ENCODE measurements at regions not wholly inside any gene's neighbourhood (a gene's known extent, or its start where the extent isn't known, plus 50 kb on each side); places are given as distances from the start of the nearest gene placed in this dataset.

GRCh38 chr11:134696455-134696854 is 284.4 kb upstream of the B3GAT1 start:
- Histone ChIP-seq H3K36me3 (ENCODE audit: control insufficient read depth, insufficient read depth, low read length) (no peaks in the 10 kb centered on the region), H3K4me3 (replicated peaks; ENCODE audit: low read depth, low read length) (no peak overlapping the region), H3K27me3 (replicated peaks; ENCODE audit: control insufficient read depth, insufficient read depth, low read length) (no peaks in the 10 kb centered on the region; the same call in 1 of the 2 replicates)
- no peak for DNase-seq (ENCODE audit: extremely low read depth, insufficient read length)
- TF ChIP-seq, protein P1, sequence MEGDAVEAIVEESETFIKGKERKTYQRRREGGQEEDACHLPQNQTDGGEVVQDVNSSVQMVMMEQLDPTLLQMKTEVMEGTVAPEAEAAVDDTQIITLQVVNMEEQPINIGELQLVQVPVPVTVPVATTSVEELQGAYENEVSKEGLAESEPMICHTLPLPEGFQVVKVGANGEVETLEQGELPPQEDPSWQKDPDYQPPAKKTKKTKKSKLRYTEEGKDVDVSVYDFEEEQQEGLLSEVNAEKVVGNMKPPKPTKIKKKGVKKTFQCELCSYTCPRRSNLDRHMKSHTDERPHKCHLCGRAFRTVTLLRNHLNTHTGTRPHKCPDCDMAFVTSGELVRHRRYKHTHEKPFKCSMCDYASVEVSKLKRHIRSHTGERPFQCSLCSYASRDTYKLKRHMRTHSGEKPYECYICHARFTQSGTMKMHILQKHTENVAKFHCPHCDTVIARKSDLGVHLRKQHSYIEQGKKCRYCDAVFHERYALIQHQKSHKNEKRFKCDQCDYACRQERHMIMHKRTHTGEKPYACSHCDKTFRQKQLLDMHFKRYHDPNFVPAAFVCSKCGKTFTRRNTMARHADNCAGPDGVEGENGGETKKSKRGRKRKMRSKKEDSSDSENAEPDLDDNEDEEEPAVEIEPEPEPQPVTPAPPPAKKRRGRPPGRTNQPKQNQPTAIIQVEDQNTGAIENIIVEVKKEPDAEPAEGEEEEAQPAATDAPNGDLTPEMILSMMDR (IDR thresholded peaks at IDR 0.05; ENCODE audit: insufficient read depth, low read length, poor library complexity, severe bottlenecking): no peak

DNA sequence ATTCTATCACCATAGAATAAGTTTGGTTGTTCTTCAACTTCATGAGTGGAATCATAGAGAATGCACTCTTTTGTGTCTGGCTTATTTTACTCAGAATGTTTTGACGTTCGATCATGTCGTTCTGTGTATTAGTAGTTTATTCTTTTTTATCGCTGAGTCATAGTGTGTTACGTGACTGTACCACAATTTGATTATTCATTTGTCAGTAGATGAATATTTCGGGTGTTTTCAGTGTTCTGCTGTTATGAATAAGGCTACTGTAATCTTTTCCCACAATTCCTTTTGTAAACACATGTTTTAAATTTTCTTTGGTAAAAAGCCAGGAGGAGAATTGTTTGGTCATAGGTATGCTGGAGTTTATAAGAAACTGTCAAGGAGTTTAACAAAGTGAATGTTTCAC is 279.9 kb upstream of the B3GAT1 start:
- DNase-seq (ENCODE audit: extremely low read depth, insufficient read length): no peak
- no peaks in the 10 kb centered on the region; the same call in 1 of the 2 replicates for H3K27me3 ChIP-seq (replicated peaks; ENCODE audit: control insufficient read depth, insufficient read depth, low read length)
- TF ChIP-seq, protein P1 (IDR thresholded peaks at IDR 0.05; ENCODE audit: insufficient read depth, low read length, poor library complexity, severe bottlenecking): no peak
- no peaks in the 10 kb centered on the region for H3K36me3 ChIP-seq (ENCODE audit: control insufficient read depth, insufficient read depth, low read length)
- H3K4me3 ChIP-seq (replicated peaks; ENCODE audit: low read depth, low read length): no peak overlapping the region

DNA sequence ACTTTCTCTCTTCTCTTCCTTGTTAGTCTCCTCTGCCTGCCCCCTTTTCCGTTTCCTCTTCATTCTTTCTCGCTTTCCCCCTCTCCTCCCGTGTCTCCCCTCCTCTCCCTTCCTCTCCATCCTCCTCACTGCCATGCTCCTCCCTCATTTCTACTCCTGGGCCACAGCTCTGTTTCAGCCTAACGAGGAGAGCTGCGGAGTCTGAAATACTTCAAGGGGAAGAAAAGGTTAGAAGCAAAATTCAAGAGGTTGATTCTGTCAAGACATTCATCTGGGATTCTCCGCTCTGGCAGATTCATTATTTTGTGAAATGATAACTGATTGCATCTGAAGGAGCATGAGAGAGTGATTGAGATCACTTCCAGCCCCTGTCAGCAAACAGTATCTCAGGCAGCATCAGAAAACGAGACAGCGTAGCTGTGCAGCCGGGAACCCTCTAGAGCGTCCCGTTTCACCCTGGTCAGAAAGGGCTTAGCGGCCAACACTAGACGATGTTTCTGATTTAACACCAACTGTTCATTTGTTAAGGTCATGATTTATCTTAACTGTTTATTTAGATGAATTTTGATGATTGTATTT is 279.3 kb upstream of the B3GAT1 start:
- no peak for DNase-seq (ENCODE audit: extremely low read depth, insufficient read length)
- Histone ChIP-seq H3K4me3 (replicated peaks; ENCODE audit: low read depth, low read length) (no peak overlapping the region), H3K36me3 (ENCODE audit: control insufficient read depth, insufficient read depth, low read length) (no peaks in the 10 kb centered on the region), H3K27me3 (replicated peaks; ENCODE audit: control insufficient read depth, insufficient read depth, low read length) (no peaks in the 10 kb centered on the region; the same call in 1 of the 2 replicates)
- TF ChIP-seq, protein P1 (IDR thresholded peaks at IDR 0.05; ENCODE audit: insufficient read depth, low read length, poor library complexity, severe bottlenecking): no peak

DNA sequence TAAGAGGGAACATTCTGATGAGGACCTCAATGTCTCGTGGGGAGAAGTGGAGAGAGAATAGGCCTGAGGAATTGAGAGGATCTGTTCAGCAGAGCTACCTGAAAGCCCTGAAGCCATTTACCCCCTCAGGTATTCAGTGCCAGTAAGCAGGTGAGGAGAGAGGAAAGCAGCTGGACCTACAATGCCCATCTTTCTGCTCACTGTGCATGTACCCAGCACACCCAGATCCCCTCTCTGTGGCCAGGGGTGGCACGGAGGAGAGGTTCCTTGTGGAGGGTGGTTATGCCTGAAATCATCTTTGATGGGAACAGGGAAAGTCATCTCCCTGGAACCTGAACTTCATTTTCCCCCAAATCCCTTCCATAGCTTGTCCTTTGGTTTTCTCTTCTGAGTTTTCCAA is 277.8 kb upstream of the B3GAT1 start:
- Histone ChIP-seq H3K4me3 (replicated peaks; ENCODE audit: low read depth, low read length) (no peak overlapping the region), H3K27me3 (replicated peaks; ENCODE audit: control insufficient read depth, insufficient read depth, low read length) (no peaks in the 10 kb centered on the region; the same call in 1 of the 2 replicates), H3K36me3 (ENCODE audit: control insufficient read depth, insufficient read depth, low read length) (no peaks in the 10 kb centered on the region)
- no peak for DNase-seq (ENCODE audit: extremely low read depth, insufficient read length)
- TF ChIP-seq, protein P1 (IDR thresholded peaks at IDR 0.05; ENCODE audit: insufficient read depth, low read length, poor library complexity, severe bottlenecking): no peak

DNA sequence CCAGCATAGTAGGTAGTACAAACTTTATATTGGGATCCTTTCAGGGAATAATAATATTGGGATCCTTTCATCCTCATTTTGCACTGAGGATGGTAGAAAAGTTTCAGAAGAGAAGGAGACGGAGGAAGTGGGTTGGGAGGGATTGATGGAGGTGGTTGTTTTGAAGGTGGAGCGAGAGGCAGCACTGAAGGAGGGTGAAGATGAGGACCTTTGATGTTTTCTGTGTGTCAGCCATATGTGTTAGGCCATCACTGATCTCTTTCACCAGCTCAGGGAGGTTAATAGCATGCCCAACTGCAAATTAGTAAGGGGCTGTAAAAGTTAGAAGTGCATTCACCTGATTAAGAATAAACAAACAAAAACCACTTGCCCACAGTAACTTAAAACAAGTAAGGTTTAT is 275.5 kb upstream of the B3GAT1 start:
- H3K36me3 ChIP-seq (ENCODE audit: control insufficient read depth, insufficient read depth, low read length): no peaks in the 10 kb centered on the region
- no peaks in the 10 kb centered on the region; the same call in 1 of the 2 replicates for H3K27me3 ChIP-seq (replicated peaks; ENCODE audit: control insufficient read depth, insufficient read depth, low read length)
- TF ChIP-seq, protein P1 (IDR thresholded peaks at IDR 0.05; ENCODE audit: insufficient read depth, low read length, poor library complexity, severe bottlenecking): no peak
- DNase-seq (ENCODE audit: extremely low read depth, insufficient read length): no peak
- H3K4me3 ChIP-seq (replicated peaks; ENCODE audit: low read depth, low read length): no peak overlapping the region
